HPDE6-E6E7 (cell line): ENCODE measurements at regions not wholly inside any gene's neighbourhood (a gene's known extent, or its start where the extent isn't known, plus 50 kb on each side); places are given as distances from the start of the nearest gene placed in this dataset.
A peak's percentile ranks its signal among the peaks of the same experiment; 100 is the strongest.
"Not testable (repeated sequence)": the region's sequence is repeated elsewhere in the genome, so short reads cannot be mapped to it uniquely, and the experiment has no call there.

ENCODE experiments used
- DNase-seq: peaks from one replicate; pipeline ENCODE4 v3.0.0; 2011; ENCODE audit warnings: missing footprints; ENCODE audit errors: extremely low spot score

DNA sequence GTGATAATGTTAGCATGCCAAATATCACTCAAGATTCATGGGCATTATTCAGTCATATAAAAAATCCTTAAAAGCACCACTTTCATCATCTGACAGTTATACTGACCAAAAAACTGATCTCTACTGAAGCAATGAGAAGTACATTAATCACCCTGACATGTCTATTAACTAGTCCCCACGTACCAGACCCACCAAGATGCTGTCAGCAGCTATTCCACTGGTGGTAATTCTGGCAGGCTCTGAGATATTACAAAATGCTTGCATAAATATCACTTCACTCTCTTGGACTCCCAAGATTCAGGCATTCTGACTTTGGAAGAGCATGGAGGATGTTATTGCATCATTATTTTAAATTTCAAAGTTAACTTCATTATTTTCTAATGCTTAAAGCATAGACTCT is 717.0 kb downstream of the DNAH5 start:
- no peak for DNase-seq

DNA sequence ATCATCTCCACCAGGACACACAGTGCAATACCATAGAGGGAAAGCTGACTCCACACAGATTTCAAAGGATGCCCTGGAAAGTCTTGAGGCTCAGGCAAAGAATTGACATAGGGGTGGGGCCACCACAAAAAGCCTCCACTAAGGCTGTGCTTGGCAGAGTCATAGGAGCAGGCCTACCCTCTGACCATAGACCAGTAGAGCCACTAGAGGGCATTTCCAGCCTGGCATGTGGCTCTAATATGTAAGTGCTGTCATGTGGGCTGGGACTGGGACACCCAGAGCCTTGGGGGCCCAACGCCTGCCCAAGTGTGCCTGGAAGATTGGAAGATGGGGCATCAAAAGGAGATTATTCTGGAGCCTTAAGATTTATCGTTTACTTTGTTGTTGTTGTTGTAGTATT is 726.0 kb downstream of the DNAH5 start:
- peak; percentile 29 for DNase-seq

DNA sequence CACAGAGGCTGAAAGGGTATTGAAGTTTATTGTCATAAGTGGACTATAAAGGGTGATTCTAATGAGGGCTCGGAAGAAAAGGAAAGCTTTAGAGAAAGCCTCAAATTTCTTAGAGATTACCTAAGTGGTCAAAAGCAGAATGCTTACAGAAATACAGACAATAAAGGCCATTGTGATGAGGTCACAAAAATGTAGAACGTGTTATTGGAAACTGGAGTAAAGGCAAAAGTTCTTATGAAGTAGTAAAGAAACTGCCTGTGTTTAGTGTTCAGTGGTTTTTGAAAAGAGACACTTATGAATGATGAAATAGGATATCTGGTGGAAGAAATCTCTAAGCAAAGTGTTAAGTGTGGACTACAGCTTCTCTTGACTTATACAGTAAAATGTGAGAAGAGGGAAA is 726.9 kb downstream of the DNAH5 start:
- no peak for DNase-seq

DNA sequence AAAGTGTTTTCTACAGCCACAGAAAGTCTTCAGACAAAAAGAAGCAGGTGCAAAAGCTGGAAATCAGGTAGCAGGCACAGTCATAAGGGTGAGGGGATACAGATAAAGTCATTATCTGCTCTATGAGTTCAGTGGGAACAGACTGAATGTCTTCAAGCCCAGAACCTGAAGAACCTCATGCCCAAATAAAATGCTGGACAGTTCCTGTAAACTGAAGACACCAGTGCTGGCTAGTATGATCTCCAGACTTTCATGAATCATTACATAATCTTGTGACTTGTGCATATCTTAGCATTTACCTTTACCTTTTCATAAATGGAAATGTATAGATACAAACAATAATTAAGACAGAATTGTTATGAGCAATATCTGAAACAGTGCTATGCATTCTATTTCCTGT is 728.7 kb downstream of the DNAH5 start:
- no peak for DNase-seq

DNA sequence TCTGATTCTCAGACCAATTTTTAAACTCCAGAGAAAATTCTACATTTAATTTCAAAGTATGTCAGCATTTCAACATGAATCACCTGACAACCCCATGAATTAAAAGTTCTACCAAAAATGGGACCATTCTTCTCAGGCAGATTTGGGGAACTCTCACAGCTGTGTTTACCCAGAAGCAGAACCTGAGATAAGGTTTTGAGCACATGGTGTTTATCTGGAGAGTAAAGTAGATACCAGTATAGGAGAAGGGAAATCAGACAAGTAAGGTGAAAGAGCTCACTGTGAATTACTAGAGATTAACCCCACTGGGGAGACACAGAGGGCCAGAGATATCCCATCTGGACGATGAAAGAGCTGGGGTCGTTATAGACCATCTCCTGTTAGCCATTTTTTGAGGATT is 729.1 kb downstream of the DNAH5 start:
- no peak for DNase-seq

DNA sequence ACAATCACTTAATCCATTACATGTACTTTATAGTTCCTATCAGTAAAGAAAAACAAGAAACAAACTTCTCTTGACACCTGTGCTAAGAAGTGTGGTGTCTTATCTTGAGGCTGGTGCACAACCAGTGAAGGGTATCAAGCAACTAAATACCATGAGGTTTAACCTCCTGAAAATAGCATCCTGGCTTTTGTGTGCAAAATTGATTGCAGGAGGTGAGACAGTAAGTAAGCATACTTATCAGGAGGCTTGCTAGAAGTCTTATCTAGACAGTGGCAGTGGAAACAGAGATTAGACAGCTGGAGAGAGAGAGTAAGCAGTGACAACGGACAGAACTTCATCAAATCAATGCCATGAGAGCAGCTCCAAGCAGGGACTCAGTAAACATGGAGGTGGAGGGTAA is 730.3 kb downstream of the DNAH5 start:
- DNase-seq, result no peak

DNA sequence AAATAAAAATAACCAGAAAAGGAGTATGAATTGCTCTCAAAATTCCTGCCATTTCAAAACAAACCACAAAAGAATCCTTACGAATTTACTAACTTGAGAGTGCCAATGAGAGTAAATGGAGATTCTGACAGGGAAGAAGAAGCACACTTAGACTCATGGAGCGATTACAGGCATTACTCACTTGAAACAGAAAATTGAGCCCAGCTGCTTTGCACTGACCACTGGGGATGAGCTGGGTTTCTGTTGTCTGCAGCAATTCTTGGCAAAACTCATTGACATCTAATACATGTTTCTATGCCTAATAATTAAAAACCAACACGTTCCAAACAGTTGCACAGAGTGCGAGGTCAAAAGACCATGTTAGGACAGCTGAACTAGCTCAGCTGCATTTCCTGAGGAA is 731.6 kb downstream of the DNAH5 start:
- no peak for DNase-seq

DNA sequence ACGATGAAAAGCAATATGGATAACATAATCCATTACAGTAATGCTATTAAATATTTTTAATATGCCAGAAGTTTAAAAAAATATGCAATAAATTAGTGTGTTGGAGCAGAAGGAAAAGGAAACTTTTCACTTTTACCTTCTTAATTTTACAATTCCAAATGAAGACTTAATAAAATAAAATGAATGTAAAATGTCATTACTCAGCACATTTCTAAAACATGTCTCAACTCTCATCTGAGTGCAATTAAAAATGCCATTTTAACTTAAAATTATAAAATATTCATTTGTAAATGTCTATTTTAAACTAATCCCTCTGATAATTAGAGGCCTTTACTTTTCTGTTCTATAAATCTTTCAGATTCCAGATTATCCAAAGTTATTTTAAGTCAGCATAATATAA is 733.4 kb downstream of the DNAH5 start:
- DNase-seq, result no peak

DNA sequence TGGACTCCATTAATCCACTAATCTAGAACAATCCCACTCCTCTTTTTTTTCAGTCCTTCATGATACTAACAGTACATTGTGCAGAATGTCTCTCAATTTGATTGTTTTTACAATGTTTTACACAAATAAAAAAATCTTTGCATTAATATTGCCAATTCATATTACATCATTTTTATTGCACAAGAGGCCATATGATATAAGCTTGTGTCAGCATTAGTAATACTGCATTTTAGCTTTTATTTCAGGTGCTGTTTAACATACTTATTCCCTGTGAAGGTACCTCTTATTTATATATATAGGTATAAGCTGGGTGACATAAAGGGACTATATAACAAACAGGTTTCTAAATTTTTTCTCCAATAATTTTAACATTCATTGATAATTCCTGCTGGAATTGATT is 737.4 kb downstream of the DNAH5 start:
- no peak for DNase-seq

DNA sequence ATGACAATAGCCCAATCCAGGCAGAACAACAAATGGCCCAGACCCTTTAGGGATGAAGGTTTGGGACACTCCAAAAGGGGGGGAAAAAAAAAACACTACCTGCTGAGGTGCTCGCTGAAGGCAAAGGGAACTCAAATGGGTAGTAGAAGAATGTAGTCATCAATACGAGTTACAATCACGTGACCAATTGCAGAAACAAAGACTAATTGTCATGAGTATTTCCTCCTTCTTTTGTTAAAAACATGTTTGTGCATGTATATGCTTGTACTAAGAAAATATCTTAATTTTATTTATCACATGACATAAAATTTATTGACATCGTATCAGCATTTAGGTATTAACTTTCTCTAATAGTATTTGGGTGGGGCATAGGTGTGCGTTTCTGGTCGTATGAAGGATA is 743.5 kb downstream of the DNAH5 start:
- DNase-seq, result no peak

DNA sequence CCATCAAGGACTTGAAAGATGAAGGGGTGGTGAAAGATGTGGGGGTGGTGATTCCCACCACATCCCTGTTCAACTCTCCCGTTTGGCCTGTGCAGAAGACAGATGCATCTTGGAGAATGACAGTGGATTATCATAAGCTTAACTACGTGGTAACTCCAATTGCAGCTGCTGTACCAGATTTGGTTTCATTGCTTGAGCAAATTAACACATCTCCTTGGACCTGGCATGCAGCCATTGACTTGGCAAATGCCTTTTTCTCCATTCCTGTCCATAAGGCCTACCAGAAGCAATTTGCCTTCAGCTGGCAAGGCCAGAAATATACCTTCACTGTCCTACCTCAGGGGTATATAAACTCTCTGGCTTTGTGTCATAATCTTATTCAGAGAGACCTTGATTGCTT is 746.3 kb downstream of the DNAH5 start:
- DNase-seq, result not testable (repeated sequence)

DNA sequence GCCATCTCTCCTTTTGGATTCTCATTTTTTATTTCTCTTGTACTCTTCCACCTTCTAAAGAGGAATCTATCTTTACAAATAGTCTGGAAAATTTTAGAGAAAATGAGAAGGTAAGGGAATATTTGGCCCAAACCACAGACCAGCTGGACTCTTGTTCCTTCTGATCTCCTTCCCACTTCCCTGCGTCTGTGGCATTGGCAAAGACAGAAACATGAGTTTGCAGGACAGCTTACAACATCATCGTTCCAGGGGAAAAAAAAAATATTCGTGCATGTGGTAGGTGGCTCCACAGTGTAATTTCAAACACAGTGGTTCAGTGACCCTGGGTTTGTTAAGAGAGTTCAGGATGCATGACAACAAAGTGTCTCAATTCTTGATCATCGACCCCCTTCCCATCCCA is 755.0 kb downstream of the DNAH5 start:
- no peak for DNase-seq

DNA sequence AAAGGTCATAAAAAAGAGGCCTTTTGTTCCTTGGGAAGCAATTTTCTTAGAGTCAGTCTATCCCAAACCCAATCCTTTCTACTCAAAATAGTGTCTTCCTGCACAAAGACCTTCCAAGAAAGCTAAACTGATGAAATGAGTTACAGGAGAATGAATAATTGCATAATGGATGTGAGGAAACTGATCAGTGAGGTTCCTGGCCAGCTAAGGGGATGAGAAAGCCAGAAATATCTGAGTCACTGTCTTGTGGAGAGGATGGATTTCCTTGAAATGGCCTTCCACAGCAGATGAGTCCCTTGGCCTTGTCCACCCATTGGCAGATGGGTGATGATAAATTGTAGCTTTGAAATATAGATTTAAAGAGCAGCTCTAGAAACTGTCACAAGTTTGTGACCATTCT is 756.1 kb downstream of the DNAH5 start:
- no peak for DNase-seq

DNA sequence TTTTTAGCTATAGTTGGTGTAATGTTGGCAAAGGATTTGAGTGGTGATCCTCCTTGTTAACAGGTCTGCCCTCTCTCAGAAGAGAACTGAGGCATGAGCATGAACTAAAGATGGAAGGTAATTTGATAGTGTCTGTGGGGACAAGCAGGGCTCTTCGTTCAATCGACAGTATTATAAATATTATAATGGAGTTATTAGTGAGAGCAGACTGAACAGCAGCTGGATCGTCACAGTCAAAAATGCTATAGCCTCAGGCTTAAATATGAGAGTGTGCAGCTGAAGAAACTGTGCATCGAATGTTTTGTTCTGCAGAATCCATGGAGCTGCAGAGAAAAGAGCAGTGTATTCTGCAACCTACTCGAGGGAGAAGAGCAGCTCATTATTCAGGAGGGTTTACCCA is 757.3 kb downstream of the DNAH5 start:
- DNase-seq, result no peak

DNA sequence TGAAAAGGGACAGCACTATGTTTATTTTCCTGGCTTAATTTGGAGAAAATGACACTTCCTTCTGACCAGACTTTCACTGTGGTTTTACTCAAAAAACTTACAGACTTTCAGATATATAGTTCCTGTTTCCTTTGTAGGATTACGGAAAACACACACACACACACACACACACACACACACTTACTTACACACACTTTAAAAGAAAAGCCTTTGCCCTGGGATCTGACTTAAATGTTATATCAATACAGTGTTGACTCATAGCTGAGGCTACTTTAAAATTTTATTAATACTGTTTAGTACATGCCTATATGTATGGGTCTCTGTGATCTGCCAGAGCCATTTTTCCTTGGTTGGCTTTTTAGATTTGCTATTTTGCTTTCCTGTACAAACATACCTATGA is 758.3 kb downstream of the DNAH5 start:
- no peak for DNase-seq

DNA sequence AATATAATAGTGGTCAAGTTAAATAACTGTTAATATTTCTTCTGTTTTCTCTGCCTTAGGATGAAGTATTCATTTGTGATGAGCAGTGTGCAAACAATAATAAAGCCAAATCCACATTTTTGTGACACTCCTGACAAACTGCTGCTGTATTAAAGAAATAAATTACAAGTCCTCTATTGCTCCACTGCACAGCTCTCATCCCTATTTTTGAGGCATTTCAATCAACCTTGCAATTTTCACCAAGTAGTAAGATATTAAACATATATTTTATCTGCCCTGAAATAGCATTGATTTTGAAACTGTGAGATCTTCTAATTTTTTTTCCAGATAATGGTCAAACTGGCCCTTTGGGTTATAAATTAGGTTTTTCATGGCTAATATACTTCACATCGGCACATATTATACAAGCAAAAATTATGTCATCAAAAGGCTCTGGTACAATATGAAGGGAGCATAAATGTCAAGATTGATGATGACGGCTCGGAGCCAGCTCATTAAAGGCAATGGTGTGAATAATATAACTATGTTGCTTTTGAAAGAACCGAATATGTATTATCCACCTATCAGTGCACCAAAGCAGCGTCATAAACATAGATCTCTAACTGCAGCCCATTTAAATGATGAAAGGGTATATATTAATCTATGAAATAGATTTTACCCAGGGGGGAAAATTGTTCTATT is 764.9 kb downstream of the DNAH5 start:
- DNase-seq, result no peak

DNA sequence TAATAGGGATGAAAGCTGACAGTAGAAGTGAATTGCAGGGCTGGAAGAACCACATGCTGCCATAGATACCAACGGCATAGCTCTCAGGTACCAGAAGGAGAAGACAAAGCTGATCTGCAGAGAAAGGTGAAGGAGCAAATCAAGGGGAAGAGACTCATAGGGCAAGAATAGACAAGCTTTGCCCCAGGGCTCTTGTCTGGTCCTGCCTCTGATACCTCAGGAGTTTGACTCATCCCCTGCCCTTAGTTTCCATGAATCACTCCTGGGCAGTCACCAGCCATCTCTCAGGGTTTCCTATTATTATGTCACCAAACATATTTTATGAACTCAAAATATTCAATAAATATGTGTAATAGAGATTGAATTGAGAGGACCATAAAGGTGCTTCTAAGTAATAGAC is 800.9 kb downstream of the DNAH5 start:
- DNase-seq, result peak; percentile 91

DNA sequence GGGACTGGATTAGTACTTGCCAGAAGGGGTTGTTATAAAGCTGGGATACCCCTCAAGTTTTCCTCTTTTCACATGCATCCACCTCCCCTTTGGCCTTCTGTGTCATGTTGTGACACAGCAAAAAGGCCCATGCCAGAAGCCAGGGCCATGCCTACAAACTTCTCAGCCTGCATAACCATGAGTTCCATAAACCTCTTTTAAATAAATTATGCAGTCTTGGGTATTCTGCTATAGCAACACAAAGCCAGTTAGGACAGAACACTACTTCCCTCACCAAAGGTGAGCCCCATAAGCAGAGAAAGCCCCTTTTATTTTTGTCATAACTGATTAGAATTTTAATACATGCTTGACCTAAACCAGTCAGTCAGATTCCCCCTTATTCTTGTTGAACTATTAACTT is 801.3 kb downstream of the DNAH5 start:
- DNase-seq, result no peak

DNA sequence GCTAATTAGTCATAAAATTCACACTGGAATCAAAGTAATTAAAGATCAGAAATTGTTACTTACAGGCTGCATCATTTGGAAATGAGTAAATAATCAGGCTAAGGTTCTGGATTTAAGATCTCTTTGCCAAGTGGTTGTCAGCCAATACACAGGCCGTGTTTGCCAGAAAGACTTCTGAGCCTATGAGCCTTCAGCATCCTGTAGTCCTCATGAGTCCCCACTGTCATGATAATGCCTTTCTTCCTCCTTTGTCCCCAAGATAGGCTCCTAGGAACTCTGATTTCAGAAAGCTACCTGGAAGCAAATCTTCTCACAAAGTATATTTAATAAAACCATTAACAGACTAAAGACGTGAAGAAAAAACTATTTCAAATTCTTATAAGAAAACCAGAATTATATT is 810.5 kb downstream of the DNAH5 start:
- DNase-seq, result no peak

DNA sequence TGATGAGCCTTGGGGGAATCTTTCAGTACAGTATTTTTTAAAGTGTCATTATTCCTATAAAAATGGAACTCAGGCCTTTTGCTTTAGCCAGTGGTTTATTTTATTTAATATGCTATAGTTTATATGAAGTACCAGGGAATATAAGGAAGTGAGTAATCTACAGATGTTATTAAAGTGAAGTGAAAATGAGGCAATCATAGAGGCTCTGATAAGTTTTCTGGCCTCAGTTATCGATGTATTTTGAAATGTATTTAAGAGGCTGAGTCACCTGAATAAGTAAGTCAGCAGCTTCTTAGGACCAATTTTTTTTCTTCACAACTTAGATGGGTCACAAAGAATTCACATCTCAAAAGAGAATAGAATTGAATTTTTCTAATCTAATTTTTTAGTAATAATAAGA is 829.0 kb downstream of the DNAH5 start:
- DNase-seq, result no peak

DNA sequence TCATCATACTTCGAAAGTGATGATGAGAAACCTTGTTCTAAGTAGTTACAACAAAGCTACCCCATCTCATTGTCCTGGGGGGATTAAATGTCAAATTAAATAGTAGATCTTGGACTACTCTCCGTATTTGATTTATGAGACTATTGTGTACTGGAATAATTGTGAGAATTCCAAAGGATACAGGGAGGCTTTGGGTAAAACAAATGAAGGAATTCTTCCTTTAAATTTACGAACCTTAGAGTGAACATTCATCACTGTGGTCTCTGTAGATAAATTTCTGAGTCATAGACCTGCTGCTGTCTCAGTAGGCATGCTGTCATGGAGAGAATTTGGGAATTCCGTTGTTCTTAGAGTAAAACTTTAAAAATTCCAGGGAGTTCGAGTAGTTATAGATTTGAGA is 836.2 kb downstream of the DNAH5 start:
- DNase-seq, result no peak

DNA sequence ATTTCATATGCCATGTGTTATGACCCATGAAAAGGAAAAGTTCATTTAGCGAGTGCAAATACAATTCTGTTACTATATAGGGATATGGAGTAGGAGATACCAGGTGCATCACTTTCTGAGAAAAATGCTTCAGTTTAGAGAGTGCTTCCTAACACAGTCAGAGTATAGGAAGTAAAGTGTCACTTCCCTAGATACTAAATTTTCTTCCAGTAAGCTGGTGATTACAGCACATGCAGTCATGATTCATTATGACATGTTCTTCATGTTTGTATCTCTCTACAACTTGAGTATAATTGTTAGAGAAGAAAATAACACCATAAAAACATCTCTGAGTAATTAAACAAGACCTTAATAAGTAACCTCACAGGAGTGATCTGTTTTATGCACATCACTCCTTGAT is 837.0 kb downstream of the DNAH5 start:
- no peak for DNase-seq

DNA sequence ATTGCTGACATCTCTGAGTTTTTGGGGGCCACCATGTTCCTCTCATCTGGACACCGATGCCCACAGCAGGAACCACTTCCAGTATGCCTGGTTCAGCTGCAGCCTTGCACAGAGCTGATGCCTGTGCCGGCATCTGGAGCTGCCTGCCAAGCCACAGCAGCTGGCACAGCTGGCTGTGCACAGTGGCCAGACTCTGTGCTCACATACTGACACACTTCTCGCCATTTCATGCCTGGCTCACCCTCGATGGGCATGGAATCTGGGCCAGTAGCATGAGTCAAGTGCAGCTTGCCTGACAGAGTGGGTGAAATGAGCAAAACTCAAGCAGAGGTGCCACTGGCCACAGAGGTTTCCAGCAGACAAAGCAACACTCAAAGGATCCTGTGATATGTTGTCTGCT is 863.4 kb downstream of the DNAH5 start:
- no peak for DNase-seq

DNA sequence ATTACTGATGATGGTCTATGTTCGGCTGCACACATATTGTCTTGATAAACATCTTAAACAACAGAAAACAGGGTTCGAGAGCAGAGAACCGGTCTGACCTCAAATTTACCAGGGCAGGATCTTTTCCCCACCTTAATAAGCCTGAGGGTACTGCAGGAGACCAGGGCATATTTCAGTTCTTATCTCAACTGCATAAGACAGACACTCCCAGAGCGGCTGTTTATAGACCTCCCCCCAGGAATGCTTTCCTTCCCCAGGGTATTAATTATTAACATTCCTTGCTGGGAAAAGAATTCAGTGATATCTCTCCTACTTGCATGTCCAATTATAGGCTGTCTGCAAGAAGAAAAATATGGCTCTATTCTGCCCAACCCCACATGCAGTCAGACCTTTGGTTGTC is 871.6 kb downstream of the DNAH5 start:
- DNase-seq, result not testable (repeated sequence)

DNA sequence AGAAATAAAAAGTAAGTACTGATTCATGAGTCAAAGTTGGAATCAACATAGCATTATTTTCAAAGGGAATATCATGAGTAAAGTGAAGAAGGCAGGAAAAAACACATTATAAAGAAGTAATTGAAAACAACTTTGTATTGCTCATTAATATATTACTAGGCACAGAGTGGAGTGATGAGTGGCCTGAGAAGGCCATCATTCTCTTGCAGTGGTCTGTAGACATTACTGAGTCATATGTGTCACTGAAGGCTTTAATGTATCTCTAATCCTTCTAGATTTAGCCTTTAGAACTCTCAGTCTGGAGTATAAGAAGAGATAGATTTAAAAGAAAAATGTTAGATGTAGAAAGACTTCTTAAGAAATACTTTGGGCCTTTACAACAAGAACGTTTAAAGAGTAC is 881.4 kb downstream of the DNAH5 start:
- DNase-seq, result no peak
